ENCODE measurements at regions not wholly inside any gene's neighbourhood (a gene's known extent, or its start where the extent isn't known, plus 50 kb on each side); places are given as distances from the start of the nearest gene placed in this dataset.

GRCh38 chr10:56782503-56782902, 421.4 kb upstream of the ZWINT start:
- TF ChIP-seq POLR2A (IDR thresholded peaks at IDR 0.05): no peak
- TF ChIP-seq EP300 (IDR thresholded peaks at IDR 0.05): no peak

All from stomach (tissue), 4 donors.